ENCODE measurements at regions not wholly inside any gene's neighbourhood (a gene's known extent, or its start where the extent isn't known, plus 50 kb on each side); places are given as distances from the start of the nearest gene placed in this dataset.

DNA sequence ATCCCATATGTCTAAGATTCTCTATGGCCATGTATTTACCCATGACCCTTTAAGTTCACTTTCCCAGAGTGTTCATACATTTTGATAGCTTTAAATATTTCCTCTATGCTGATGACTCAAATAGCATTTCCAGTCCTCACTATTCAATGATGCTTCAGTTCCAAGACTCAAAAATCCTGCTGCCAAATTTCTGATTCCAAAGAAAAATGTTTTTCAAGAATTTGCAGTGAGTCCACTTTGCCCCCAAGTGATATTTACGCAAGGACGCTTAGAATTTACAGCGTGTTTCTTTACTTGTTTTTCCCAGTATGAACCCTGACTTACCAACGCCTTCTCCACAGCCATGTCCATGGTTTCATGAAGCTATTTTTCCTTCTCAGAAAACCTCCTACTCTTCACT is 127.9 kb upstream of the PCDH18 start:
- no peak for TF ChIP-seq CTCF (conservative IDR thresholded peaks at IDR 0.05; ENCODE audit: low read depth in 2 of 2)
- no peak for TF ChIP-seq EZH2 (IDR thresholded peaks at IDR 0.05; ENCODE audit: low read depth, unreplicated experiment)
- TF ChIP-seq EZH2phosphoT487 (IDR thresholded peaks at IDR 0.05; ENCODE audit: unreplicated experiment), result no peak
- TF ChIP-seq CREB1 (CRISPR knock-in tag; IDR thresholded peaks at IDR 0.05; ENCODE audit: low read depth), result no peak
- no peak for TF ChIP-seq JUNB (IDR thresholded peaks at IDR 0.05; ENCODE audit: unreplicated experiment)
- TF ChIP-seq, protein P1, sequence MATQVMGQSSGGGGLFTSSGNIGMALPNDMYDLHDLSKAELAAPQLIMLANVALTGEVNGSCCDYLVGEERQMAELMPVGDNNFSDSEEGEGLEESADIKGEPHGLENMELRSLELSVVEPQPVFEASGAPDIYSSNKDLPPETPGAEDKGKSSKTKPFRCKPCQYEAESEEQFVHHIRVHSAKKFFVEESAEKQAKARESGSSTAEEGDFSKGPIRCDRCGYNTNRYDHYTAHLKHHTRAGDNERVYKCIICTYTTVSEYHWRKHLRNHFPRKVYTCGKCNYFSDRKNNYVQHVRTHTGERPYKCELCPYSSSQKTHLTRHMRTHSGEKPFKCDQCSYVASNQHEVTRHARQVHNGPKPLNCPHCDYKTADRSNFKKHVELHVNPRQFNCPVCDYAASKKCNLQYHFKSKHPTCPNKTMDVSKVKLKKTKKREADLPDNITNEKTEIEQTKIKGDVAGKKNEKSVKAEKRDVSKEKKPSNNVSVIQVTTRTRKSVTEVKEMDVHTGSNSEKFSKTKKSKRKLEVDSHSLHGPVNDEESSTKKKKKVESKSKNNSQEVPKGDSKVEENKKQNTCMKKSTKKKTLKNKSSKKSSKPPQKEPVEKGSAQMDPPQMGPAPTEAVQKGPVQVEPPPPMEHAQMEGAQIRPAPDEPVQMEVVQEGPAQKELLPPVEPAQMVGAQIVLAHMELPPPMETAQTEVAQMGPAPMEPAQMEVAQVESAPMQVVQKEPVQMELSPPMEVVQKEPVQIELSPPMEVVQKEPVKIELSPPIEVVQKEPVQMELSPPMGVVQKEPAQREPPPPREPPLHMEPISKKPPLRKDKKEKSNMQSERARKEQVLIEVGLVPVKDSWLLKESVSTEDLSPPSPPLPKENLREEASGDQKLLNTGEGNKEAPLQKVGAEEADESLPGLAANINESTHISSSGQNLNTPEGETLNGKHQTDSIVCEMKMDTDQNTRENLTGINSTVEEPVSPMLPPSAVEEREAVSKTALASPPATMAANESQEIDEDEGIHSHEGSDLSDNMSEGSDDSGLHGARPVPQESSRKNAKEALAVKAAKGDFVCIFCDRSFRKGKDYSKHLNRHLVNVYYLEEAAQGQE (IDR thresholded peaks at IDR 0.05; ENCODE audit: unreplicated experiment), result no peak
